HEK293 (cell line): ENCODE measurements at regions not wholly inside any gene's neighbourhood (a gene's known extent, or its start where the extent isn't known, plus 50 kb on each side); places are given as distances from the start of the nearest gene placed in this dataset.

Source experiments
- CTCF ChIA-PET: fragments of 350-600 bp; formaldehyde crosslinking; extraction: SDS; loops from one replicate; lab custom pipeline; 2021; ENCODE audit warnings: antibody characterized with exemption; lab: Yijun Ruan, JAX
- POLR2A ChIA-PET: fragments of 300-600 bp; formaldehyde crosslinking; extraction: SDS; loops from one replicate; lab custom pipeline; 2020; ENCODE audit warnings: antibody characterized with exemption, inconsistent platforms; lab: Yijun Ruan, JAX
- H3K27ac ChIP-seq: fragments of 200-500 bp; sonication (Bioruptor generic); 2 replicates; pipeline ENCODE4 v1.5.1; 2014; ENCODE audit warnings: low read depth, low read length, control low read depth, inconsistent platforms; ENCODE audit errors: extremely low read depth
- H3K36me3 ChIP-seq, 2 experiments: fragments of 200-500 bp in 1 of 2; sonication (Bioruptor generic) in 1 of 2; 1 replicate in 1 of 2; 2 replicates in 1 of 2; pipeline ENCODE4 v1.5.1; 2014 to 2017; ENCODE audit warnings: inconsistent platforms in 2 of 2, low read length in 2 of 2; ENCODE audit not compliant: control insufficient read depth in 2 of 2, insufficient read depth in 1 of 2
- H3K4me1 ChIP-seq: fragments of 200-500 bp; sonication (Bioruptor generic); 2 replicates; pipeline ENCODE4 v1.5.1; 2014; ENCODE audit warnings: mild to moderate bottlenecking, low read length, inconsistent platforms; ENCODE audit not compliant: control insufficient read depth, insufficient read depth
- H3K4me3 ChIP-seq: 2 replicates; pipeline ENCODE4 v1.5.1; 2011; ENCODE audit warnings: low read depth, mild to moderate bottlenecking, control low read depth, low read length, moderate library complexity
- H3K9me3 ChIP-seq: fragments of 200-500 bp; sonication (Bioruptor generic); 2 replicates; pipeline ENCODE4 v1.5.1; 2014; ENCODE audit warnings: low read depth, low read length, inconsistent platforms; ENCODE audit not compliant: control insufficient read depth, insufficient read depth
- BCL6B ChIP-seq: fragments of 450-650 bp; formaldehyde crosslinking; IDR thresholded peaks from 2 replicates; pipeline ENCODE4 v1.5.1; 2017; ENCODE audit warnings: missing biosample characterization, missing genetic modification characterization
- KLF10 ChIP-seq: fragments of 450-650 bp; IDR thresholded peaks from 2 replicates; pipeline ENCODE4 v1.5.1; 2018; ENCODE audit warnings: missing biosample characterization, mild to moderate bottlenecking, missing genetic modification characterization
- KLF8 ChIP-seq: fragments of 450-650 bp; formaldehyde crosslinking; IDR thresholded peaks from 2 replicates; pipeline ENCODE4 v1.5.1; 2016; ENCODE audit warnings: missing biosample characterization, missing genetic modification characterization
- SETDB1 ChIP-seq: IDR thresholded peaks from one replicate; pipeline ENCODE4 v1.6.1; 2017; ENCODE audit warnings: mild to moderate bottlenecking, low read length, moderate library complexity, mixed read lengths; ENCODE audit not compliant: insufficient read length
- TSHZ1 ChIP-seq: fragments of 450-650 bp; formaldehyde crosslinking; IDR thresholded peaks from 2 replicates; pipeline ENCODE4 v1.5.1; 2016; ENCODE audit warnings: missing biosample characterization, missing genetic modification characterization, borderline replicate concordance
- WT1 ChIP-seq: fragments of 450-650 bp; formaldehyde crosslinking; IDR thresholded peaks from 2 replicates; pipeline ENCODE4 v1.5.1; 2016; ENCODE audit warnings: missing biosample characterization, missing genetic modification characterization
- ZBTB21 ChIP-seq: fragments of 450-650 bp; formaldehyde crosslinking; IDR thresholded peaks from 2 replicates; pipeline ENCODE4 v1.5.1; 2017; ENCODE audit warnings: missing biosample characterization, missing genetic modification characterization
- ZBTB6 ChIP-seq: fragments of 450-650 bp; formaldehyde crosslinking; IDR thresholded peaks from 2 replicates; pipeline ENCODE4 v1.5.1; 2017; ENCODE audit warnings: missing biosample characterization, missing genetic modification characterization
- ZFP41 ChIP-seq: fragments of 450-650 bp; formaldehyde crosslinking; IDR thresholded peaks from 2 replicates; pipeline ENCODE4 v1.5.1; 2016; ENCODE audit warnings: missing biosample characterization, missing genetic modification characterization, borderline replicate concordance
- ZIC2 ChIP-seq: fragments of 450-650 bp; formaldehyde crosslinking; IDR thresholded peaks from 2 replicates; pipeline ENCODE4 v1.5.1; 2016; ENCODE audit warnings: missing biosample characterization, missing genetic modification characterization
- ZNF138 ChIP-seq: fragments of 450-650 bp; formaldehyde crosslinking; IDR thresholded peaks from 2 replicates; pipeline ENCODE4 v1.5.1; 2016; ENCODE audit warnings: missing biosample characterization, missing genetic modification characterization, borderline replicate concordance
- ZNF175 ChIP-seq: fragments of 450-650 bp; formaldehyde crosslinking; IDR thresholded peaks from 2 replicates; pipeline ENCODE4 v1.5.1; 2016; ENCODE audit warnings: missing biosample characterization, missing genetic modification characterization
- ZNF23 ChIP-seq: fragments of 450-650 bp; formaldehyde crosslinking; IDR thresholded peaks from 2 replicates; pipeline ENCODE4 v1.5.1; 2016; ENCODE audit warnings: missing biosample characterization, missing genetic modification characterization, borderline replicate concordance
- ZNF26 ChIP-seq: fragments of 450-650 bp; formaldehyde crosslinking; IDR thresholded peaks from 2 replicates; pipeline ENCODE4 v1.5.1; 2016; ENCODE audit warnings: missing biosample characterization, missing genetic modification characterization
- ZNF366 ChIP-seq: fragments of 450-650 bp; formaldehyde crosslinking; conservative IDR thresholded peaks from 2 replicates; pipeline ENCODE4 v1.5.1; 2016; ENCODE audit warnings: missing biosample characterization, missing genetic modification characterization
- ZNF449 ChIP-seq: fragments of 450-650 bp; formaldehyde crosslinking; IDR thresholded peaks from 2 replicates; pipeline ENCODE4 v1.5.1; 2017; ENCODE audit warnings: missing biosample characterization, mild to moderate bottlenecking, missing genetic modification characterization, moderate library complexity
- ZNF571 ChIP-seq: fragments of 450-650 bp; formaldehyde crosslinking; IDR thresholded peaks from 2 replicates; pipeline ENCODE4 v1.5.0; 2017; ENCODE audit warnings: missing biosample characterization, missing genetic modification characterization
- ZNF585B ChIP-seq: fragments of 450-650 bp; formaldehyde crosslinking; IDR thresholded peaks from 2 replicates; pipeline ENCODE4 v1.5.1; 2016; ENCODE audit warnings: missing biosample characterization, missing genetic modification characterization
- ZNF830 ChIP-seq: fragments of 450-650 bp; IDR thresholded peaks from 2 replicates; pipeline ENCODE4 v1.5.0; 2018; ENCODE audit warnings: missing biosample characterization, missing genetic modification characterization, low read depth, mild to moderate bottlenecking, moderate library complexity

GRCh38 chr1:195415584-195415983 is 1192.7 kb downstream of the KCNT2 start (continued):
- no peak for TF ChIP-seq ZBTB6
- no peak for TF ChIP-seq ZNF175 (tag by site-specific recombination)
- TF ChIP-seq ZNF449 (tag by site-specific recombination) = no peak

- no peaks in the 10 kb centered on the region for H3K36me3 ChIP-seq
- CTCF ChIA-PET = no interaction called here
- no peak overlapping the region for H3K27ac ChIP-seq
- no peaks in the 10 kb centered on the region for H3K9me3 ChIP-seq
- H3K4me1 ChIP-seq = no peaks in the 10 kb centered on the region
- POLR2A ChIA-PET = no interaction called here
- no peak for TF ChIP-seq ZFP41
- TF ChIP-seq ZNF26 (tag by site-specific recombination) = no peak
- TF ChIP-seq SETDB1 = no peak
- TF ChIP-seq TSHZ1 = no peak
- no peak for TF ChIP-seq ZNF571 (tag by site-specific recombination)
- no peak for TF ChIP-seq ZBTB21 (tag by site-specific recombination)
- no peak for TF ChIP-seq KLF8 (tag by site-specific recombination)
- no peak for TF ChIP-seq ZNF23 (tag by site-specific recombination)
- no peak for TF ChIP-seq ZNF366 (tag by site-specific recombination)
- no peak for TF ChIP-seq ZNF175 (tag by site-specific recombination)
- TF ChIP-seq ZIC2 (tag by site-specific recombination) = no peak
- no peak for TF ChIP-seq ZNF830 (tag by site-specific recombination)
- TF ChIP-seq KLF10 (tag by site-specific recombination) = no peak
- no peak for TF ChIP-seq ZNF138
- TF ChIP-seq ZNF585B = no peak
- TF ChIP-seq WT1 (tag by site-specific recombination) = no peak
- no peak for TF ChIP-seq BCL6B
- no peak overlapping the region for H3K4me3 ChIP-seq
These were observed 1213.7 kb downstream of the KCNT2 start for GRCh38 chr1:195394567-195394966.
